Osteocyte (in vitro differentiated cells): ENCODE measurements at regions not wholly inside any gene's neighbourhood (a gene's known extent, or its start where the extent isn't known, plus 50 kb on each side); places are given as distances from the start of the nearest gene placed in this dataset.

Experiments used
- DNase-seq: peaks from one replicate; pipeline ENCODE4 v3.0.0; 2021; ENCODE audit warnings: mixed read lengths; ENCODE audit not compliant: unreplicated experiment; ENCODE audit errors: extremely low spot score
- H3K27ac Mint-ChIP-seq: one replicate; pipeline ENCODE4 v1.8.0; 2021; ENCODE audit warnings: mild to moderate bottlenecking, mixed read lengths; ENCODE audit not compliant: unreplicated experiment
- H3K27me3 Mint-ChIP-seq: one replicate; pipeline ENCODE4 v1.8.0; 2021; ENCODE audit warnings: mixed read lengths; ENCODE audit not compliant: unreplicated experiment
- H3K36me3 Mint-ChIP-seq: one replicate; pipeline ENCODE4 v1.8.0; 2021; ENCODE audit warnings: mixed read lengths; ENCODE audit not compliant: unreplicated experiment
- H3K4me1 Mint-ChIP-seq: one replicate; pipeline ENCODE4 v1.8.0; 2021; ENCODE audit warnings: mixed read lengths; ENCODE audit not compliant: unreplicated experiment
- H3K4me3 Mint-ChIP-seq: one replicate; pipeline ENCODE4 v1.8.0; 2021; ENCODE audit warnings: mild to moderate bottlenecking, moderate library complexity, mixed read lengths; ENCODE audit not compliant: unreplicated experiment
- H3K9me3 Mint-ChIP-seq: one replicate; pipeline ENCODE4 v1.8.0; 2021; ENCODE audit warnings: mixed read lengths; ENCODE audit not compliant: unreplicated experiment
- CTCF ChIP-seq: fragments of 200-600 bp; sonication (generic); IDR thresholded peaks from 2 replicates; pipeline ENCODE4 v1.5.0; 2021; ENCODE audit warnings: antibody characterized with exemption, mild to moderate bottlenecking, moderate library complexity

- no peak overlapping the region for H3K27ac Mint-ChIP-seq
- peaks cover 6% of the 10 kb centered on the region for H3K27me3 Mint-ChIP-seq
- no peaks in the 10 kb centered on the region for H3K9me3 Mint-ChIP-seq
- DNase-seq = no peak
- H3K4me3 Mint-ChIP-seq = no peak overlapping the region
- H3K4me1 Mint-ChIP-seq = no peaks in the 10 kb centered on the region
- TF ChIP-seq CTCF = no peak
- no peaks in the 10 kb centered on the region for H3K36me3 Mint-ChIP-seq
Observed at GRCh38 chr4:96786306-96786705, 946.4 kb downstream of the PDHA2 start.

GRCh38 chr4:96787766-96788165 is 947.9 kb downstream of the PDHA2 start:
- H3K4me3 Mint-ChIP-seq = no peak overlapping the region
- no peaks in the 10 kb centered on the region for H3K4me1 Mint-ChIP-seq
- no peaks in the 10 kb centered on the region for H3K36me3 Mint-ChIP-seq
- TF ChIP-seq CTCF = no peak
- DNase-seq = no peak
- H3K27ac Mint-ChIP-seq = no peak overlapping the region
- peaks cover 11% of the 10 kb centered on the region for H3K27me3 Mint-ChIP-seq
- H3K9me3 Mint-ChIP-seq = no peaks in the 10 kb centered on the region

GRCh38 chr4:96809563-96809962 is 969.7 kb downstream of the PDHA2 start:
- H3K27me3 Mint-ChIP-seq = peaks cover 25% of the 10 kb centered on the region

GRCh38 chr4:96827086-96827485 is 987.2 kb downstream of the PDHA2 start:
- DNase-seq = no peak
- no peaks in the 10 kb centered on the region for H3K9me3 Mint-ChIP-seq
- no peak overlapping the region for H3K27ac Mint-ChIP-seq

More at GRCh38 chr4:96809563-96809962, 969.7 kb downstream of the PDHA2 start:
- Mint-ChIP-seq H3K4me3 (no peak overlapping the region), H3K36me3 (no peaks in the 10 kb centered on the region), H3K4me1 (no peaks in the 10 kb centered on the region), H3K27ac (no peak overlapping the region), H3K9me3 (no peaks in the 10 kb centered on the region)
- no peak for TF ChIP-seq CTCF
- DNase-seq = no peak

DNA sequence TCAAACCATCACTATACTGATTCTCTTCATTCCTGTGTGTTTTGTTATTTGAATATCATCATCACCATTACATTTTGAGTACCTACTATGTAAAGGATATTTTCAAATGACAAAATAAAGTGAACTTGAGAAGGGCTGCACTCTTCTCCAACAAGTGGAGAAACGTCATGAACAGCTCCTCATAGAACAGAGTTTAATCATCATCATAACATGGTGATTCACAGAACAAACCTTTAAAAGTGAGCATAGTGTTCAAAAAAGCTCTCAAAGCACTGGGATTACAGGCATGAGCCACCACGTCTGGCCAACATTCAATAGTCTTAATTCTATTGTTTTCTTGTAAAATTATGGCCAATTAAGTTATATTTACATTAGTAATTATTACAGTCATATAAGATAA is 993.9 kb downstream of the PDHA2 start:
- peaks cover 35% of the 10 kb centered on the region for H3K4me1 Mint-ChIP-seq
- H3K27me3 Mint-ChIP-seq = no peaks in the 10 kb centered on the region
- H3K4me3 Mint-ChIP-seq = no peak overlapping the region
- no peaks in the 10 kb centered on the region for H3K36me3 Mint-ChIP-seq
- H3K27ac Mint-ChIP-seq = no peak overlapping the region
- no peak for DNase-seq
- no peaks in the 10 kb centered on the region for H3K9me3 Mint-ChIP-seq
- no peak for TF ChIP-seq CTCF

More at GRCh38 chr4:96827086-96827485, 987.2 kb downstream of the PDHA2 start:
- H3K36me3 Mint-ChIP-seq = no peaks in the 10 kb centered on the region
- no peak for TF ChIP-seq CTCF
- H3K27me3 Mint-ChIP-seq = peaks cover 6% of the 10 kb centered on the region
- H3K4me1 Mint-ChIP-seq = peaks cover 11% of the 10 kb centered on the region
- H3K4me3 Mint-ChIP-seq = no peak overlapping the region
